Fibroblast of upper back skin (primary cell): ENCODE measurements at regions not wholly inside any gene's neighbourhood (a gene's known extent, or its start where the extent isn't known, plus 50 kb on each side); places are given as distances from the start of the nearest gene placed in this dataset.

Source experiments
- DNase-seq: peaks from one replicate; pipeline ENCODE4 v3.0.0-alpha.2; 2013

DNA sequence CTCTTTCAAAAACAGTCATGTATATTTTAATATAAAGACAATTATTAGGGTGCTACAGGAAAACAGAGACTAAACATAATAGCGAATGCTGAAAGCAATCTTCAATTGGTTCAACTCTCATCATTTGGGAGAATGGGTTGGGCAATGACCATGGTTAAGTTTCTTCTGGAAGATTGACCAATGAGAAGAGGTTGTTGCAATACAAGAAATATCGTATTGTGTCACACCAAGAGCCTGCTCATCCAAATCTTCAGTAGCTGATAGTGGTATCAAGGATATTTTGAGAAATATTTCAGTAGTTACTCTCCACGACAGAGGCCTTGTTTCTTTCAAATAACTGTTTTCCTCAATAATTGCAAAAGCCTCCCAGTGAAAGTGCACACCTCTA lies 83.0 kb upstream of the FNDC3A start:
- DNase-seq = peak; percentile 2

DNA sequence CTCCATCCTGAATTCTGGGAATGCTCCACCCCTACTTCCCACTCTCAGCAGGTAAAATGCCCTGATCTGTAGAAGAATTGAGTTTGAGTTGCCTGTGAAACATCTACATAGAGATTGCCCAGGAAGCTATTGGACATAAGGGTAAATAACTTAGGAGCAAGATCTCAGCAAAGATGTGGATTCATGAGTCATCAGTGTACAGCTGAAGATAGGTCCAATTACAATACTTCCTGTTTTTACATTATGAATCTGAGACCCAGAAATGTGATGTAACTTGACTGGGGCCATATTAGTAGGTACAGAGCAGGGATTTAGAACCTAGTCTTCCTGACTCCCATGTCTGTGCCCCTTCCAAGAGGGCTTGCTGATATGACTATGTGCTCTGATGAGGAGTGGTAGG lies 79.4 kb upstream of the FNDC3A start:
- peak; percentile 39 for DNase-seq

DNA sequence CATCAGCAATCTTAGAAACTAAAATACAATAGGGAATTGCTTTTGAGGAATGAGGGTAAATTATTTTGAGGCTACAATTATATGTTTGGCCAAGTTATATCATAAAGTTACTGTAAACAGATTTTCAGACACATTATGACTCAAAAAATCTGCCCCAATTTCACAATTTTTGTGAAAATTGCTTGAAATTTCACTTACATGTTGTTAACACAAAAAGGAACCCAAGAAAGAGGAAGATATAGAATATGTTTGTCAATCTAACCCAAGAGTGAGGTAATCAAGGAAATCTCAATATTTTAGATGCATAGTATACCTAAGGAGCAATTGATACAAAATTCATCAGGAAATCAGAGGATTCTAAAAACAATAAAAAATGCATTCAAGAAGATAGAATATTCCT lies 73.9 kb upstream of the FNDC3A start:
- no peak for DNase-seq

DNA sequence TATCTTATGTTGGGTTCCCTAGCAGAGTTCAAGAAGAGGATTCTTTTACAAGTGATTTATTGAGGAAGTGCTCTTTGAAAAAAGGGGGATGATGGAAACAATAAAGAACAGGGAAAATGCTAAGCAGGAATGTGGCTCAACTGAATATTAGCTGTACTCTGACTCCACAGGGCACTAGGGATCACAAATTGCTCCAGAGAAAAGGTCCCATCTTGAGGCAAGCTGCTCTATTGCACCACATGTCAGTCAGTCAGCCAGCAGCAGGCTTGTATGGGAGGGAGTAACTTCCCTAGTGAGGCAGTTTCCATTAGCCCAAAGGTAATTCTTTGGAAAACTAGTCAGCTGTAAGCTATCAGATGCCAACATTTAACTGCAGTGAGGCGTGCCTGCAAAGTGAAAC lies 73.3 kb upstream of the FNDC3A start:
- peak; percentile 10 for DNase-seq

DNA sequence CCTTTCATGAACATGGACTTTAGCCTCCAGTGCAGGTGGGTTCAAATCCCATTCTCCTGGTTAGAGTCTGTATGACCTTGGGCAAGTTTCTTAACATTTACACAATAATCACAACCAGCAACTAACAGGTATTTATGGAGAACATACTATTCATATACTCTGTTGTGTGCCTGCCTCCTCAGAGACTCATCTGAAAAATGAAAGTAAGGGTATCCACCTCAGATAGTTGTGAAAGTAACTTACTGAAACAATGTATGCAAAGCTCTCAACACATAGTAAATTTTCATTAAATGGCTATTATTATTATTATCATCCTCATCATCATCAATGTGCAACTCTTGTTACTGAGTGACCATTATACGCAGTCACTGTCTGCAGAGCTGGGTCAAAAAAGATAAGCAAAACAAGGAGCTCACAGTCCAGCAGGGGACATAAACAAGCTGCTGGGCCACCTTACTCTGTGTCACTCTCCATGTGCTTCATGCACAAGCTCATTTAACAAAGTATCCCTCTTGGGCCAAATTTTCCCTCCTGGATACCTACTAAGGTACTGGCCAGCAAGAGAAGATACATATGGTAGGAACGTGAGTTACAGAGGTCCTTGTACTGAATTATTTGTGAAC lies 70.9 kb upstream of the FNDC3A start:
- no peak for DNase-seq

DNA sequence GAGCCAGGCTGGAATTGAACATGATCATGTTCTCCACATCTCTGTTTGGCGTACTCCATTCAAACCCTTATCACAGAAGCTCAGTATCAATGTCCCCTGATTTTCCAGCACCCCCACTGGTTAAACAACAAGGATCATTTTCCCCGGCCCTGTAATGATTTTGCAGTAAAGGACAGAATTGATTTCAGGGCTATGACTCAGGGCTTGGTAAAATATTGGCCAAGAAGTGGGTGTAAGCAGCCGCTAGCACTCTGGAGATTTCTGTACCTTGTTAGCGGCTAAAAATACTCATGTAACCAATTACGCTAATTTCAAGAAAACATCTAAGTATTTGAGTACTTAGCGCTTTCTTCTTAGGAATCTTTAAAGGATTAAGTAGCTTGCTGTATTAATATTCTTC lies 69.5 kb upstream of the FNDC3A start:
- no peak for DNase-seq

DNA sequence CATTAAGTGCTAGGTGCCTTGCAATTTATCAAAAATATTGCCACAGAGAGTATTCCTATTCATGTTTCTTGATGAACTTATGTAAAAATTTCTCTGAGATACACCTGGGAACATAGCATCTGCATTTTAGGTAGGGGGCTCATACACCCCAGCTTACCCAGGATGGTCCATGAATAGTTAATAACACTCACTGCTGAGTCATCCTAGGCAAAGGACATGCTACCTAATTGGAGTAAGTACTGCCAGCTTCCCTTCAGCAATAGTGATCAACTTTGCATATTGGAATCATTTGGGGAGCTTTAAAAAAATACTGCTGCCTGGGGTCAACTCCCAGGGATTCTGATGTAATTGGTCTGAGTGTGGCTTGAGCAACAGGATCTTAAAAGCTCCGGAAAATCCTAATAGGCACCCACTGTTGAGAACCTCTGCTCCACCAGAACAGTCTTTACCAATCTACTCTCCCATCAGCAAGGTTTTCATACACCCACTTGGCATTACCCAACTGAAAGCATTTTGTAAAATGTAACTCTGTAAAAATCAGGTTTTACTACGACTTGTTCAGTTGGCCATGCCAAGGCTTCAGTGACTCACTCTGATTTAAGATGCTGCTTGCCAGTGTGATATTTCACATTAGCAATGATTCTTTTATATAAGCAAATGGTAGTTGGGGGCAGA lies 67.2 kb upstream of the FNDC3A start:
- DNase-seq = no peak

DNA sequence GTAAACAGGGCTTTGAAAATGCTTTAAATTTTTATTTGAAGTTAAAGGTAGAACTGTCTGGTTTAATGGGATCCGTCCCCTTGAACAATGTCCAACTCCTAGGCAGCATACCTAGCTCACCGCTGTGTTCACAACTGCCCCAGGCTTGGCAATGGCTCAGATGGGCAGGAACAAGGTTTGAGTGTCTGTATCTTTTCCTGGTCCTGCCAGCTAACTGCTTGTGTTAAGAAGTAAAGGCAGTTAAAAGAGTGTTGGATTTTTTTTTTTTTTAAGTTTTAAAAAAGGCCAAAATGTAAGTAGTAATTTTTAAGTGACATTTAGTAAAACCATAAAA lies 66.7 kb upstream of the FNDC3A start:
- DNase-seq = no peak

DNA sequence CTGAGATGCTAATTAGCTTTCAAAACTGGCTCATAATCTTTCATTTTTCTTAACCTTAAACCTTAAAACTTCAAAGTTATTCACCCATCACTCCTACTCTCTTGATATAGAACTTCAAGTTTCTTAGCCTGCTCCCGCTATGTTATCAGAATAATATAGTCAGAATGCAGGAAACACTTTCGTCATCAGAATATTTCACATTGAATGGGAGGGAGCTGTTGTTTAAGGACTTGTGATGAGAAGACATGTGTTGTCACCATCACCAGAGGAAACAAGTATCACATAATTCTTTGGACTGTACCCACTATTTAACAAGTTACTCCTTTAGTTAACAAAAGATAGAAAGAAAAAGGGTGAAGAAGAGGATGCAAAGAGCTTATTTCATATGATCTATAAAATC lies 65.0 kb upstream of the FNDC3A start:
- DNase-seq = no peak

DNA sequence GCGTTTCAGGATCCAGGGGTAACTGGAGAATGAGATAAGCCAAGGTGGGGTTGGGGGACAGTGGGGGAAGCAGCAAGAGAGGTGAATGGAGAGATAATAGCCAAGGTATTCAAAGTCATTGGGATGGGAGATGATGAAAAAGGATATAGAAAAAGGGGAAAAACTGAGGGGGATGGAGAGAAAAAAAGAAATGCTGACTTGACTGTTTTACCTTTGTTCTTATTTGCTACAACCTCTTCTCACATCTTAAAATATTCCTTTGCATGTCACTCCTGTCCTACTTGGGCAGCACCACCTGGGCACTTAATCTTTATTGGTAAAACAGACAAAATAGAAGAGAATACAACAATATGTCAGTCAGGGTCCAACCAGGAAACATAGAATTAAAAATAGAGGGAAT lies 56.0 kb upstream of the FNDC3A start:
- DNase-seq = no peak

DNA sequence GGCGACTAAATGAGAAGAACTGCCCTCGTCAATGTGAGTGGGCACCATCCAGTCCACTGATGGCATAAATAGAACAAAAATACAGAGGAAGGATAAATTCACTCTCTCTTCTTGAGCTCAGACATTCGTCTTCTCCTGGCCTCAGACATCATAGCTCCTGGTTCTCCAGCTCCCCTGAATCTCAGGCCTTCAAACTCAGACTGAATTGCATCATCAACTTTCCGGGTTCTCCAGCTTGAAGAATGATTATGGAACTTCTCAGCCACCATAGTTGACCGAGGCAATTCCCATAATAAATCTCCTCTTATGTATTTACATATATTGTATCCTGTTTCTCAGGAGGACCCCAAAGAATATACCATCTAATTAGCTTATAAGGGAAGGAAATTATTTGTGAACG lies 55.0 kb upstream of the FNDC3A start:
- no peak for DNase-seq

DNA sequence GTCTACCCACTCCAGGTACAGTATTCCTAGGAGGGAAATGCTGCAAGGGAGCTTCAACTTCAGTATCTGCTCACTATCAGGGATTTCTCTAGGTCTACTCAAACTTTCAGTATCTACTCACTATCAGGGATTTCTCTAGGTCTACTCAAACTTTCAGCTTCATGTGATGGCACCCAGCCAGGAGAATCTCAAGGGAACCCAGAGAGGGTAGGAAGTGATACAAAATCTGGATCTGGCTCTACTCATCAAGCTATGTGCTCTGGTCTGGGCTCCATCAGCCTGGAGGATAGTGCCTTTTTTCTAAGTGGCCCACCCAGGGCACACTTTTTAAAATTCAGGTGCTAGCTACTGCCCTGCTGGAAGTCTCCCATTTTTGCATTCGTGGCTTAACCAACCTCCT lies 52.3 kb upstream of the FNDC3A start:
- DNase-seq = no peak

DNA sequence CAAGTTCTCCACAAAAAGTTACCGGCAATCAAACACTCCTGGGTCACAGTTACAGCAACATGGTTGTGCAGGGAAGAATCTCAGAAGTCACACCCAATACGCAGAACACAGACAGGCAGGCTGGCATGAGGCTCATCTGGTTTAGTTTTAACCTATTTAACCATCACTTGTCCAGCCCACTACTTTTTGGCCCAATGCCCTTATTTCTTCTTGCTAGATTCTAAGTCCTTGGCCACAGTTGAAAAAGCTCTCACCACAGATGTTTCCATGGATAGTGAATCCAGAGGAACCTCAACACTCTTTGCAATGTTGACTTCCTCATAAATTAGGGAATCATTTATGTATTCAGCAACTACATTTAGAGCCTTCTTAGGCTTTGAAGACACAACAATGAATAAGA lies 50.7 kb upstream of the FNDC3A start:
- no peak for DNase-seq
